NCI-H2196 (cell line): ENCODE measurements at regions not wholly inside any gene's neighbourhood (a gene's known extent, or its start where the extent isn't known, plus 50 kb on each side); places are given as distances from the start of the nearest gene placed in this dataset.
"Not testable (repeated sequence)": the region's sequence is repeated elsewhere in the genome, so short reads cannot be mapped to it uniquely, and the experiment has no call there.

Source experiments
- DNase-seq: peaks from one replicate; lab custom pipeline; 2025; ENCODE audit not compliant: unreplicated experiment; lab: John Stamatoyannopoulos, UW

GRCh38 chr4:25981749-25982148, 67.7 kb downstream of the SMIM20 start:
- no peak for DNase-seq

- DNase-seq: no peak
Measured at GRCh38 chr4:25982962-25983361, 68.9 kb downstream of the SMIM20 start.

GRCh38 chr4:25984266-25984665, 70.2 kb downstream of the SMIM20 start:
- no peak for DNase-seq

- DNase-seq: no peak
Measured at GRCh38 chr4:25984796-25985195, 70.8 kb downstream of the SMIM20 start.

GRCh38 chr4:25986807-25987206, 72.8 kb downstream of the SMIM20 start:
- no peak for DNase-seq

- DNase-seq: no peak
Measured at GRCh38 chr4:25991340-25991739, 77.3 kb downstream of the SMIM20 start.

- DNase-seq: no peak
Measured at GRCh38 chr4:25993395-25994185, 79.6 kb downstream of the SMIM20 start.

GRCh38 chr4:25994577-25994976, 80.6 kb downstream of the SMIM20 start:
- DNase-seq: not testable (repeated sequence)

GRCh38 chr4:26000274-26000950, 86.4 kb downstream of the SMIM20 start:
- DNase-seq: no peak

- no peak for DNase-seq
Measured at GRCh38 chr4:26001413-26001812, 87.4 kb downstream of the SMIM20 start.

- DNase-seq: no peak
Measured at GRCh38 chr4:26001816-26002215, 87.8 kb downstream of the SMIM20 start.

- DNase-seq: no peak
Measured at GRCh38 chr4:26003056-26003455, 89.0 kb downstream of the SMIM20 start.

- DNase-seq: no peak
Measured at GRCh38 chr4:26004290-26004689, 90.3 kb downstream of the SMIM20 start.

GRCh38 chr4:26005764-26006163, 91.7 kb downstream of the SMIM20 start:
- no peak for DNase-seq

- DNase-seq: no peak
Measured at GRCh38 chr4:26008737-26009136, 94.7 kb downstream of the SMIM20 start.

GRCh38 chr4:26009502-26009901, 95.5 kb downstream of the SMIM20 start:
- DNase-seq: no peak

- no peak for DNase-seq
Measured at GRCh38 chr4:26010304-26010703, 96.3 kb downstream of the SMIM20 start.

GRCh38 chr4:26013629-26014028, 99.6 kb downstream of the SMIM20 start:
- no peak for DNase-seq

- DNase-seq: no peak
Measured at GRCh38 chr4:26015133-26015651, 101.2 kb downstream of the SMIM20 start.

GRCh38 chr4:26015906-26016305, 101.9 kb downstream of the SMIM20 start:
- no peak for DNase-seq

- no peak for DNase-seq
Measured at GRCh38 chr4:26017531-26017930, 103.5 kb downstream of the SMIM20 start.

- DNase-seq: not testable (repeated sequence)
Measured at GRCh38 chr4:26017961-26018700, 104.1 kb downstream of the SMIM20 start.
